ENCODE measurements at regions not wholly inside any gene's neighbourhood (a gene's known extent, or its start where the extent isn't known, plus 50 kb on each side); places are given as distances from the start of the nearest gene placed in this dataset.

DNA sequence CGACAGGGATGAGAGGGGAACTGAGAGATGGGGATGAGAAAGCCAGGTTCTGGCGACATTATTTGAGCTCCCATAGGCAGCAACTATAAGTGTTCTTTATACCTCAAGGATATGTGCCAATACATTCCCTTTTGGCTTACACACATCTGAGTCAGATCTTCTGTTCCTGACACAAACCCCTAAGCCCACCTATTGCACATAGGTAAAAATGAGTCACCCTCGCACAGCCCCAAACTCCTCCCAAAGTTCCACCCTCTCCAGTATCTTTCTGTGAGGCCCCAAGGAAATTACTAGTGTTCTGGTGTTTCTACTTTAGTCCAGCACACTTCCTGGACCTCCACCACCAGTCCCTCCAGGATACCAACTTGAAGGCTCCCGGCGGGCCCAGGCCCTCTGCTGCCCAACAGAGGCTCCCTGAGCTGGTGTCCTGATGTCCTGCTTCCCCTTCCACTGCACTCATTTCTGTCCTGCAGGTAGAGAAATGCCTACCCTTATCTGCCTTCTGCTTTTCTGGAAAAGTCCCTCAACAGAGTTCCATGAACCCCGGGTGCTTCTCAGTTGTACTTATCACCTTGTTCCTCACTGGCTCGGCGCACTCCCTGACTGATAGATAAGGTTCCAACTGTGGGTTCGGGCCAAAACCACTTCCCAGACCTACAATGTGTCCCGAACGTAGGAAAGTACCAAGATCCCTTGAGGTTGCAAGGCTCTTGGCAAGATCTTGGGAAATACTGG lies 125.5 kb downstream of the EN1 start:
- TF ChIP-seq, protein P1, sequence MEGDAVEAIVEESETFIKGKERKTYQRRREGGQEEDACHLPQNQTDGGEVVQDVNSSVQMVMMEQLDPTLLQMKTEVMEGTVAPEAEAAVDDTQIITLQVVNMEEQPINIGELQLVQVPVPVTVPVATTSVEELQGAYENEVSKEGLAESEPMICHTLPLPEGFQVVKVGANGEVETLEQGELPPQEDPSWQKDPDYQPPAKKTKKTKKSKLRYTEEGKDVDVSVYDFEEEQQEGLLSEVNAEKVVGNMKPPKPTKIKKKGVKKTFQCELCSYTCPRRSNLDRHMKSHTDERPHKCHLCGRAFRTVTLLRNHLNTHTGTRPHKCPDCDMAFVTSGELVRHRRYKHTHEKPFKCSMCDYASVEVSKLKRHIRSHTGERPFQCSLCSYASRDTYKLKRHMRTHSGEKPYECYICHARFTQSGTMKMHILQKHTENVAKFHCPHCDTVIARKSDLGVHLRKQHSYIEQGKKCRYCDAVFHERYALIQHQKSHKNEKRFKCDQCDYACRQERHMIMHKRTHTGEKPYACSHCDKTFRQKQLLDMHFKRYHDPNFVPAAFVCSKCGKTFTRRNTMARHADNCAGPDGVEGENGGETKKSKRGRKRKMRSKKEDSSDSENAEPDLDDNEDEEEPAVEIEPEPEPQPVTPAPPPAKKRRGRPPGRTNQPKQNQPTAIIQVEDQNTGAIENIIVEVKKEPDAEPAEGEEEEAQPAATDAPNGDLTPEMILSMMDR (conservative IDR thresholded peaks at IDR 0.05): no peak
- no peak for TF ChIP-seq ZFX (IDR thresholded peaks at IDR 0.05)
